Gastroesophageal sphincter (tissue), 3 donors: ENCODE measurements at regions not wholly inside any gene's neighbourhood (a gene's known extent, or its start where the extent isn't known, plus 50 kb on each side); places are given as distances from the start of the nearest gene placed in this dataset.

ENCODE experiments used
- CTCF ChIP-seq, 4 experiments: fragments of 200-600 bp in 2 of 4; fragments of 450-650 bp in 2 of 4; sonication (generic) in 1 of 4; IDR thresholded peaks; one replicate each; pipeline ENCODE4 v1.5.1; 2017 to 2019; ENCODE audit warnings: antibody characterized with exemption in 4 of 4, mild to moderate bottlenecking in 2 of 4, moderate library complexity in 2 of 4
- POLR2A ChIP-seq, 2 donors: fragments of 450-650 bp; IDR thresholded peaks; one replicate each; pipeline ENCODE4 v1.6.1; 2017; ENCODE audit warnings: antibody characterized with exemption in 2 of 2, mild to moderate bottlenecking in 2 of 2, moderate library complexity in 1 of 2

- no peak for TF ChIP-seq CTCF (IDR thresholded peaks at IDR 0.05)
- TF ChIP-seq POLR2A (IDR thresholded peaks at IDR 0.05) = no peak
Measured at GRCh38 chr10:3969876-3970666, 185.1 kb upstream of the KLF6 start.
